Psoas muscle (tissue), 7 donors: ENCODE measurements at regions not wholly inside any gene's neighbourhood (a gene's known extent, or its start where the extent isn't known, plus 50 kb on each side); places are given as distances from the start of the nearest gene placed in this dataset.

Experiments used
- ATAC-seq, 4 donors: fragments of 200-7000 bp; cut with Tn5 transposase; one replicate each; pipeline ENCODE4 v1.9.1; 2020; ENCODE audit warnings: moderate library complexity in 3 of 4, mild to moderate bottlenecking in 2 of 4
- DNase-seq, 2 donors: peaks; one replicate each; pipeline ENCODE4 v3.0.0-alpha.2; 2020
- H3K27ac ChIP-seq: fragments of 200-600 bp; one replicate; pipeline ENCODE4 v1.8.0; 2022
- H3K27me3 ChIP-seq, 3 donors: fragments of 200-600 bp in 1 of 3; one replicate each; pipeline versions ENCODE4 v1.6.1 to v1.8.0; 2013 to 2022; ENCODE audit warnings: low read length in 2 of 3, mild to moderate bottlenecking in 2 of 3, moderate library complexity in 1 of 3; ENCODE audit not compliant: insufficient read depth in 3 of 3
- H3K36me3 ChIP-seq, 2 donors: fragments of 200-600 bp in 1 of 2; one replicate each; pipeline versions ENCODE4 v1.6.1 to v1.8.0; 2013 to 2022; ENCODE audit warnings: low read depth in 1 of 2, mild to moderate bottlenecking in 1 of 2, moderate library complexity in 1 of 2; ENCODE audit not compliant: insufficient read depth in 1 of 2
- H3K4me1 ChIP-seq: fragments of 200-600 bp; one replicate; pipeline ENCODE4 v1.8.0; 2022
- H3K4me3 ChIP-seq: fragments of 200-600 bp; one replicate; pipeline ENCODE4 v1.8.0; 2022; ENCODE audit warnings: mild to moderate bottlenecking
- H3K9me3 ChIP-seq: fragments of 200-600 bp; one replicate; pipeline ENCODE4 v1.8.0; 2022
- CTCF ChIP-seq: fragments of 200-600 bp; IDR thresholded peaks from one replicate; pipeline ENCODE4 v1.8.0; 2022; ENCODE audit warnings: antibody characterized with exemption
- WGBS, 3 donors: extraction: QIAGEN DNeasy Blood & Tissue Kit; methylation state at CpG; one replicate each; pipeline versions ENCODE4 v1.1.6 to v1.1.7; 2013; 5-methylcytosine and 5-hydroxymethylcytosine counted together
- intact Hi-C, 2 donors: fragments of 100-400 bp; cut with DNase I; formaldehyde crosslinking; loops; one replicate each; pipeline versions ENCODE4 v1.11.0 to v1.14.2; 2022
- donor health status: healthy with polysubstance abuse.
- donor health status: DM: no; HTN: no; CAD: no; lungs with moderate emphysema.
- donor health status: Bipolar disorder and iron deficiency.
- donor health status: healthy.
- donor health status: DM: yes; HTN: yes; CAD: no.
- donor health status: DM: no; HTN: no; CAD: no.
- donor health status: DM: yes; HTN: yes; CAD: no.

- Histone ChIP-seq H3K27ac (no peak overlapping the region), H3K4me1 (no peaks in the 10 kb centered on the region), H3K4me3 (no peak overlapping the region), H3K27me3 (no peaks in the 10 kb centered on the region), H3K36me3 (peaks cover 0 to 13% of the 10 kb centered on the region in 2 donors), H3K9me3 (no peaks in the 10 kb centered on the region)
- ATAC-seq (no peak), DNase-seq (no peak)
- no peak for TF ChIP-seq CTCF
- WGBS, 3 donors, result 83 to 87% (median 86%) methylated on average over 8 of the region's 8 CpGs
- intact Hi-C loops, result no loop called here
Measured at GRCh38 chr6:144725736-144726522, 440.8 kb downstream of the UTRN start.

DNA sequence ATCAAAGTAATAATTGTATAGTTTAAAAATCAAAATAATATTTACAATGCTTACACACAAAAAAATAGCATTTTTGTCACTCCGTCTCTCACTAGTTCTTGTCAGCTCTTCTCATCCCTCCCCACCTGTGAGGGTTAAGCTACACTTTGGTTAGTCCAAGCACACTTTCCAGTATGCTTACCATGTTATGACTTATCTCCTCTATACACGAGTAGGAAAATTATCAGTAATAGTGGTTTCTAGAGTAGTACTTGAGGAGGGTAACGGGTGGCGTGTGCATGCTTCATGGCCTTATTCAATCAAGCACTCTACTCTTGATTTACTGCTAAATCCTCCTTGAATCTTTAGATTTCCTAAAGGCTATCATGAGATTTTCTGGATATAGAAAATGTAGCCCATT lies 443.7 kb downstream of the UTRN start:
- DNase-seq (no peak), ATAC-seq (no peak)
- H3K27ac ChIP-seq, result no peak overlapping the region
- no peaks in the 10 kb centered on the region for H3K4me1 ChIP-seq
- H3K36me3 ChIP-seq, result peaks cover 0 to 40% of the 10 kb centered on the region in 2 donors
- H3K9me3 ChIP-seq, result no peaks in the 10 kb centered on the region
- WGBS, 3 donors, result 84 to 88% (median 88%) methylated on average over 4 of the region's 4 CpGs
- intact Hi-C loops, result no loop called here
- no peak for TF ChIP-seq CTCF
- H3K4me3 ChIP-seq, result no peak overlapping the region
- no peaks in the 10 kb centered on the region for H3K27me3 ChIP-seq

- no peaks in the 10 kb centered on the region for H3K4me1 ChIP-seq
- intact Hi-C loops, result no loop called here
- H3K4me3 ChIP-seq, result no peak overlapping the region
- DNase-seq, result no peak
- WGBS, 3 donors, result 83 to 92% (median 87%) methylated on average over 3 of the region's 3 CpGs
- ATAC-seq, result no peak
- H3K36me3 ChIP-seq, result peaks cover 0 to 40% of the 10 kb centered on the region in 2 donors
- no peak for TF ChIP-seq CTCF
- H3K9me3 ChIP-seq, result no peaks in the 10 kb centered on the region
- H3K27ac ChIP-seq, result no peak overlapping the region
- H3K27me3 ChIP-seq, result no peaks in the 10 kb centered on the region
Measured at GRCh38 chr6:144729502-144729901, 444.4 kb downstream of the UTRN start.

GRCh38 chr6:144730088-144730645 lies 445.0 kb downstream of the UTRN start:
- Histone ChIP-seq H3K36me3 (peaks cover 0 to 40% of the 10 kb centered on the region in 2 donors), H3K4me1 (no peaks in the 10 kb centered on the region), H3K27ac (no peak overlapping the region), H3K27me3 (no peaks in the 10 kb centered on the region), H3K4me3 (no peak overlapping the region), H3K9me3 (no peaks in the 10 kb centered on the region)
- no peak for TF ChIP-seq CTCF
- intact Hi-C loops, result no loop called here
- DNase-seq (no peak), ATAC-seq (no peak)
- 82 to 85% (median 85%) methylated on average over 5 of the region's 5 CpGs for WGBS, 3 donors
